ENCODE measurements at regions not wholly inside any gene's neighbourhood (a gene's known extent, or its start where the extent isn't known, plus 50 kb on each side); places are given as distances from the start of the nearest gene placed in this dataset.
A peak's percentile ranks its signal among the peaks of the same experiment; 100 is the strongest.

DNA sequence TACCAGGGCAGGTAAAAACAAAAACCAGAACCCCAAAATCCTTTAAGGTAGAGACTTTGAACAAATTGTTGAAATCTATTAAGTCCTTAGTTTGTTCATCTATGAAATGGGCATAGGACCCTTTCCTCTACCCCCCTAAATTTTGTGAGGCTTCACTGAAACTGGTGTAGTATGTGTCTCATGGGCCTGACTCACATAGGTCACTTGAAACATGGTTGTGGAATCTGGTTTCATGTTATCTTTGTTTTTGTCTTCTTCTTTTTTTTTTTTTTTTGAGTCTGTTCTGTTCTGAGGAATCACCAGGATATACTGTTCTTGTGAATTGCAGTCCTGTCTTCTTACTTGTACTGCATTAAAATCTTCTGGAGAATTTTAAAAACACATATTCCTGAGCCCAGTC, 202.2 kb downstream of the KTN1 start:
- no peaks in the 10 kb centered on the region for H3K36me3 ChIP-seq (ENCODE audit: insufficient read depth)
- Mint-ChIP-seq H3K9me3 (no peaks in the 10 kb centered on the region; the same call in 2 of the 3 replicates), H3K27me3 (ENCODE audit: insufficient read depth, low read depth, poor library complexity) (no peaks in the 10 kb centered on the region), H3K36me3 (ENCODE audit: low read depth) (no peaks in the 10 kb centered on the region), H3K4me1 (no peaks in the 10 kb centered on the region), H3K4me3 (no peak overlapping the region), H3K27ac (no peak overlapping the region)
- H3K79me2 ChIP-seq (replicated peaks; ENCODE audit: insufficient read depth) = no peaks in the 10 kb centered on the region
- H3K27me3 ChIP-seq (ENCODE audit: insufficient read depth) = no peaks in the 10 kb centered on the region
- H3K27ac ChIP-seq (ENCODE audit: low read depth) = no peak overlapping the region
- H3K4me1 ChIP-seq (ENCODE audit: insufficient read depth) = no peaks in the 10 kb centered on the region
- no peaks in the 10 kb centered on the region for H3F3A ChIP-seq (replicated peaks; ENCODE audit: low read depth)
- no peaks in the 10 kb centered on the region for H4K20me1 ChIP-seq (replicated peaks; ENCODE audit: insufficient read depth)
- H3K9me2 ChIP-seq (ENCODE audit: insufficient read depth) = peaks cover 5% of the 10 kb centered on the region
- DNase-seq (ENCODE audit: low spot score) (no peak), ATAC-seq (no peak)
- H2AFZ ChIP-seq = no peak overlapping the region
- H3K4me2 ChIP-seq = no peak overlapping the region
- TF ChIP-seq ZNF114 (CRISPR knock-in tag; IDR thresholded peaks at IDR 0.05) = no peak
- TF ChIP-seq JUNB (IDR thresholded peaks at IDR 0.05; ENCODE audit: unreplicated experiment) = no peak
- no peak for TF ChIP-seq STAT1 (IDR thresholded peaks at IDR 0.05; ENCODE audit: unreplicated experiment)
- TF ChIP-seq, protein P1, sequence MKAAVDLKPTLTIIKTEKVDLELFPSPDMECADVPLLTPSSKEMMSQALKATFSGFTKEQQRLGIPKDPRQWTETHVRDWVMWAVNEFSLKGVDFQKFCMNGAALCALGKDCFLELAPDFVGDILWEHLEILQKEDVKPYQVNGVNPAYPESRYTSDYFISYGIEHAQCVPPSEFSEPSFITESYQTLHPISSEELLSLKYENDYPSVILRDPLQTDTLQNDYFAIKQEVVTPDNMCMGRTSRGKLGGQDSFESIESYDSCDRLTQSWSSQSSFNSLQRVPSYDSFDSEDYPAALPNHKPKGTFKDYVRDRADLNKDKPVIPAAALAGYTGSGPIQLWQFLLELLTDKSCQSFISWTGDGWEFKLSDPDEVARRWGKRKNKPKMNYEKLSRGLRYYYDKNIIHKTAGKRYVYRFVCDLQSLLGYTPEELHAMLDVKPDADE (IDR thresholded peaks at IDR 0.05) = no peak
- TF ChIP-seq CREB1 (CRISPR knock-in tag; IDR thresholded peaks at IDR 0.05; ENCODE audit: low read depth) = no peak
- no peak overlapping the region for H3K4me3 ChIP-seq

DNA sequence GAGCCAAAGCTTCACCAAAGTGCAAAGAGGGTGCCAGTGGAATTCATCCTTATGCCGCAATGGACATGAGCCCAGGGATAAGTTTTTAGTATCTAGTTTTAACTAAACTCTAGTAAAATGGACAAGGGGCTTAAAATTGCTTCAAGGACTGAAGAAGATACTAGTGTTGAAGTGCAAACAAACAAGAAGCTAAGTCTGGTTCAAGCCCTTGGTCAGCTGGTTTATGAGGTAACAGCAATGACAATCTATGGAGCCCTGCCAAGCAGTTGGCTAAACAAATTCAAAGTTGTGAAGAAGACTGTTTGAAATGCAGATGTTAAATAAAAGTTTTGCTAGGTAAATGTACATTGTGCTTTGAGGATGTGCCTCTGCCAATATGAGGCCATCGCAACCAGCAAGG, 209.4 kb downstream of the KTN1 start:
- Mint-ChIP-seq H3K36me3 (ENCODE audit: low read depth) (no peaks in the 10 kb centered on the region), H3K9me3 (no peaks in the 10 kb centered on the region; the same call in 2 of the 3 replicates), H3K27me3 (ENCODE audit: insufficient read depth, low read depth, poor library complexity) (peaks cover 2% of the 10 kb centered on the region), H3K4me1 (no peaks in the 10 kb centered on the region), H3K27ac (no peak overlapping the region), H3K4me3 (no peak overlapping the region)
- H3K79me2 ChIP-seq (replicated peaks; ENCODE audit: insufficient read depth) = no peaks in the 10 kb centered on the region
- H4K20me1 ChIP-seq (replicated peaks; ENCODE audit: insufficient read depth) = no peaks in the 10 kb centered on the region
- no peaks in the 10 kb centered on the region for H3F3A ChIP-seq (replicated peaks; ENCODE audit: low read depth)
- peaks cover 11% of the 10 kb centered on the region for H3K9me2 ChIP-seq (ENCODE audit: insufficient read depth)
- no peak overlapping the region for H3K4me2 ChIP-seq
- H3K36me3 ChIP-seq (ENCODE audit: insufficient read depth) = no peaks in the 10 kb centered on the region
- ATAC-seq = no peak
- H3K27ac ChIP-seq (ENCODE audit: low read depth) = no peak overlapping the region
- H3K27me3 ChIP-seq (ENCODE audit: insufficient read depth) = no peaks in the 10 kb centered on the region
- no peak overlapping the region for H2AFZ ChIP-seq
- H3K4me1 ChIP-seq (ENCODE audit: insufficient read depth) = no peaks in the 10 kb centered on the region
- DNase-seq (ENCODE audit: low spot score) = no peak
- no peak for TF ChIP-seq ZNF114 (CRISPR knock-in tag; IDR thresholded peaks at IDR 0.05)
- H3K4me3 ChIP-seq = no peak overlapping the region

DNA sequence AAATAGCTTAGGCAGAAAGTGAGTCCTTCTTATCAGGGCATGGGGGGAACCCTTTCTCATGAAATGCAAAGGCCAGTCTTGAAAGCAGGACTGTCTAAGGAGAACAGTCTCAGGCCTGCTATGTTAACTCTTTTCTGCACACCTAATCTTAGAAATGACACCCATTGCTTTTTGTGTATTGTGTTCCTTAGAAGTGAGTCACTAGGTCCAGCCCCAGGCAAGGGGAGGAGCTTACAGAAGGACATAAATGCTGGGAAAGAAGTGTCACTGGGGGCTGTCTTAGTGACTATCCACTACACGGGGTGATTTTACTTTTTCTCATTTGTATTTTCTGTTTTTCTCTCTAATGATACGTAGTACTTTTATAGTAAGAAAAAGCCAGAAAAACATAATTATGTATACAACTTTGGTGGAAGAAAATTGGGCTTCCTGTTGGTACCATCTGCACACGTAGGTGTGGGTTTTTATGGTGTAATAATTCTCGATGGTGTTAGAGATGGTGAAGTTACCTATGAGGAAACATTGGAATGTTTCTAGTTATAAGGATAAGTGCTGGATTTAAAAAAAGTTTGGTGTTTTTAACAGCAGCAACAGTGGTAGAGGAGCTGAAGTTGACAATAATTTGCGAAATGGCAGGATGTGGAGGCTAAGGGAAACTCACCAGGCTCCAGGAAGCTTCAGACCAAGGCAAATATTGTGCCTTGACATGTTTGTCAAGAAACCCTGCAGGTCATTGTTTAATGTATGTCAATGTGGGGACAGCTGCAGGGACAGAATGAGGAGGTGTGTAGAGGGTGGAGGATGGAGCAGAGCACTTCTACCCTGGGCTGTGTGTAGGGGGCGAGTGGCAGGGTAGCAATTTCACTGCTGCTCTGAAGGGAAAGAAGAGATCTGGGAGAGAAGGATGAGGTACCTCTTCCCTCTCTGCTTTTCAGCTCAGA, 214.9 kb downstream of the KTN1 start:
- Histone ChIP-seq H3K79me2 (replicated peaks; ENCODE audit: insufficient read depth) (no peaks in the 10 kb centered on the region), H4K20me1 (replicated peaks; ENCODE audit: insufficient read depth) (no peaks in the 10 kb centered on the region), H3K27me3 (ENCODE audit: insufficient read depth) (no peaks in the 10 kb centered on the region), H3F3A (replicated peaks; ENCODE audit: low read depth) (no peaks in the 10 kb centered on the region; the same call in none of the 2 replicates), H3K9me2 (ENCODE audit: insufficient read depth) (peaks cover 10% of the 10 kb centered on the region; the same call in 1 of the 2 replicates), H3K4me3 (no peak overlapping the region), H3K4me1 (ENCODE audit: insufficient read depth) (peaks cover 39% of the 10 kb centered on the region), H2AFZ (peak overlapping the region; percentile 38; the same call in 1 of the 2 replicates), H3K27ac (ENCODE audit: low read depth) (no peak overlapping the region), H3K4me2 (no peak overlapping the region), H3K36me3 (ENCODE audit: insufficient read depth) (no peaks in the 10 kb centered on the region)
- peaks cover 2% of the 10 kb centered on the region for H3K27me3 Mint-ChIP-seq (ENCODE audit: insufficient read depth, low read depth, poor library complexity)
- H3K4me1 Mint-ChIP-seq = peaks cover 28% of the 10 kb centered on the region
- H3K4me3 Mint-ChIP-seq = no peak overlapping the region
- DNase-seq (ENCODE audit: low spot score) (no peak), ATAC-seq (no peak)
- H3K27ac Mint-ChIP-seq = no peak overlapping the region
- no peaks in the 10 kb centered on the region for H3K36me3 Mint-ChIP-seq (ENCODE audit: low read depth)
- no peaks in the 10 kb centered on the region; the same call in 2 of the 3 replicates for H3K9me3 Mint-ChIP-seq
- TF ChIP-seq POLR2AphosphoS5 (IDR thresholded peaks at IDR 0.05; ENCODE audit: low read depth) (no peak), STAT1 (IDR thresholded peaks at IDR 0.05; ENCODE audit: unreplicated experiment) (no peak), CREB1 (CRISPR knock-in tag; IDR thresholded peaks at IDR 0.05; ENCODE audit: low read depth) (no peak), JUNB (IDR thresholded peaks at IDR 0.05; ENCODE audit: unreplicated experiment) (no peak), NANOG (IDR thresholded peaks at IDR 0.05; ENCODE audit: borderline replicate concordance) (no peak), EZH2phosphoT487 (IDR thresholded peaks at IDR 0.05; ENCODE audit: unreplicated experiment) (no peak)
- TF ChIP-seq, protein P1 (IDR thresholded peaks at IDR 0.05) = no peak
- TF ChIP-seq, protein P2, sequence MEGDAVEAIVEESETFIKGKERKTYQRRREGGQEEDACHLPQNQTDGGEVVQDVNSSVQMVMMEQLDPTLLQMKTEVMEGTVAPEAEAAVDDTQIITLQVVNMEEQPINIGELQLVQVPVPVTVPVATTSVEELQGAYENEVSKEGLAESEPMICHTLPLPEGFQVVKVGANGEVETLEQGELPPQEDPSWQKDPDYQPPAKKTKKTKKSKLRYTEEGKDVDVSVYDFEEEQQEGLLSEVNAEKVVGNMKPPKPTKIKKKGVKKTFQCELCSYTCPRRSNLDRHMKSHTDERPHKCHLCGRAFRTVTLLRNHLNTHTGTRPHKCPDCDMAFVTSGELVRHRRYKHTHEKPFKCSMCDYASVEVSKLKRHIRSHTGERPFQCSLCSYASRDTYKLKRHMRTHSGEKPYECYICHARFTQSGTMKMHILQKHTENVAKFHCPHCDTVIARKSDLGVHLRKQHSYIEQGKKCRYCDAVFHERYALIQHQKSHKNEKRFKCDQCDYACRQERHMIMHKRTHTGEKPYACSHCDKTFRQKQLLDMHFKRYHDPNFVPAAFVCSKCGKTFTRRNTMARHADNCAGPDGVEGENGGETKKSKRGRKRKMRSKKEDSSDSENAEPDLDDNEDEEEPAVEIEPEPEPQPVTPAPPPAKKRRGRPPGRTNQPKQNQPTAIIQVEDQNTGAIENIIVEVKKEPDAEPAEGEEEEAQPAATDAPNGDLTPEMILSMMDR (conservative IDR thresholded peaks at IDR 0.05; ENCODE audit: low read depth in 2 of 2) = no peak
- TF ChIP-seq, protein P3, sequence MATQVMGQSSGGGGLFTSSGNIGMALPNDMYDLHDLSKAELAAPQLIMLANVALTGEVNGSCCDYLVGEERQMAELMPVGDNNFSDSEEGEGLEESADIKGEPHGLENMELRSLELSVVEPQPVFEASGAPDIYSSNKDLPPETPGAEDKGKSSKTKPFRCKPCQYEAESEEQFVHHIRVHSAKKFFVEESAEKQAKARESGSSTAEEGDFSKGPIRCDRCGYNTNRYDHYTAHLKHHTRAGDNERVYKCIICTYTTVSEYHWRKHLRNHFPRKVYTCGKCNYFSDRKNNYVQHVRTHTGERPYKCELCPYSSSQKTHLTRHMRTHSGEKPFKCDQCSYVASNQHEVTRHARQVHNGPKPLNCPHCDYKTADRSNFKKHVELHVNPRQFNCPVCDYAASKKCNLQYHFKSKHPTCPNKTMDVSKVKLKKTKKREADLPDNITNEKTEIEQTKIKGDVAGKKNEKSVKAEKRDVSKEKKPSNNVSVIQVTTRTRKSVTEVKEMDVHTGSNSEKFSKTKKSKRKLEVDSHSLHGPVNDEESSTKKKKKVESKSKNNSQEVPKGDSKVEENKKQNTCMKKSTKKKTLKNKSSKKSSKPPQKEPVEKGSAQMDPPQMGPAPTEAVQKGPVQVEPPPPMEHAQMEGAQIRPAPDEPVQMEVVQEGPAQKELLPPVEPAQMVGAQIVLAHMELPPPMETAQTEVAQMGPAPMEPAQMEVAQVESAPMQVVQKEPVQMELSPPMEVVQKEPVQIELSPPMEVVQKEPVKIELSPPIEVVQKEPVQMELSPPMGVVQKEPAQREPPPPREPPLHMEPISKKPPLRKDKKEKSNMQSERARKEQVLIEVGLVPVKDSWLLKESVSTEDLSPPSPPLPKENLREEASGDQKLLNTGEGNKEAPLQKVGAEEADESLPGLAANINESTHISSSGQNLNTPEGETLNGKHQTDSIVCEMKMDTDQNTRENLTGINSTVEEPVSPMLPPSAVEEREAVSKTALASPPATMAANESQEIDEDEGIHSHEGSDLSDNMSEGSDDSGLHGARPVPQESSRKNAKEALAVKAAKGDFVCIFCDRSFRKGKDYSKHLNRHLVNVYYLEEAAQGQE (IDR thresholded peaks at IDR 0.05; ENCODE audit: unreplicated experiment) = no peak

Measured in GM23338 (cell line).